Liver (tissue), 3 donors: ENCODE measurements at regions not wholly inside any gene's neighbourhood (a gene's known extent, or its start where the extent isn't known, plus 50 kb on each side); places are given as distances from the start of the nearest gene placed in this dataset.

Experiments
- EGR1 ChIP-seq, 2 donors: IDR thresholded peaks; 2 replicates each; pipeline ENCODE4 v1.6.1; 2016 to 2018; ENCODE audit warnings: antibody characterized with exemption in 2 of 2, low read depth in 2 of 2
- GABPA ChIP-seq, 2 donors: IDR thresholded peaks in 1 of 2; conservative IDR thresholded peaks in 1 of 2; 2 replicates each; pipeline ENCODE4 v1.6.1; 2016; ENCODE audit warnings: antibody characterized with exemption in 2 of 2, mild to moderate bottlenecking in 1 of 2, moderate library complexity in 1 of 2
- HNF4G ChIP-seq: IDR thresholded peaks from 2 replicates; pipeline ENCODE4 v1.6.1; 2016; ENCODE audit warnings: antibody characterized with exemption
- JUND ChIP-seq, 2 donors: IDR thresholded peaks; 2 replicates each; pipeline ENCODE4 v1.6.1; 2016; ENCODE audit warnings: antibody characterized with exemption in 2 of 2
- MAX ChIP-seq: IDR thresholded peaks from 2 replicates; pipeline ENCODE4 v1.6.1; 2016; ENCODE audit warnings: antibody characterized with exemption
- RAD21 ChIP-seq, 2 donors: IDR thresholded peaks; 2 replicates each; pipeline ENCODE4 v1.6.1; 2016; ENCODE audit warnings: antibody characterized with exemption in 2 of 2, mild to moderate bottlenecking in 2 of 2
- REST ChIP-seq: IDR thresholded peaks from 2 replicates; pipeline ENCODE4 v1.6.1; 2016; ENCODE audit warnings: antibody characterized with exemption, mild to moderate bottlenecking
- RXRA ChIP-seq, 2 donors: IDR thresholded peaks; 2 replicates each; pipeline ENCODE4 v1.6.1; 2017 to 2018; ENCODE audit warnings: antibody characterized with exemption in 2 of 2, mild to moderate bottlenecking in 1 of 2
- SP1 ChIP-seq: IDR thresholded peaks from 2 replicates; pipeline ENCODE4 v1.6.1; 2018; ENCODE audit warnings: antibody characterized with exemption, mild to moderate bottlenecking
- TAF1 ChIP-seq: conservative IDR thresholded peaks from 2 replicates; pipeline ENCODE4 v1.6.1; 2016; ENCODE audit warnings: antibody characterized with exemption, mild to moderate bottlenecking
- YY1 ChIP-seq: IDR thresholded peaks from 2 replicates; pipeline ENCODE4 v1.6.1; 2016; ENCODE audit warnings: antibody characterized with exemption, mild to moderate bottlenecking
- TF ChIP-seq, protein P1 (sequence below): fragments of 150-350 bp; IDR thresholded peaks from 2 replicates; pipeline ENCODE4 v1.5.1; 2017; ENCODE audit warnings: improper control_type of control experiment, low read depth, low read length; ENCODE audit not compliant: missing input control
- TF ChIP-seq, protein P2 (sequence below): IDR thresholded peaks from 2 replicates; pipeline ENCODE4 v1.6.1; 2016; ENCODE audit warnings: antibody characterized with exemption
- donor health status: healthy.
- donor health status: healthy.

DNA sequence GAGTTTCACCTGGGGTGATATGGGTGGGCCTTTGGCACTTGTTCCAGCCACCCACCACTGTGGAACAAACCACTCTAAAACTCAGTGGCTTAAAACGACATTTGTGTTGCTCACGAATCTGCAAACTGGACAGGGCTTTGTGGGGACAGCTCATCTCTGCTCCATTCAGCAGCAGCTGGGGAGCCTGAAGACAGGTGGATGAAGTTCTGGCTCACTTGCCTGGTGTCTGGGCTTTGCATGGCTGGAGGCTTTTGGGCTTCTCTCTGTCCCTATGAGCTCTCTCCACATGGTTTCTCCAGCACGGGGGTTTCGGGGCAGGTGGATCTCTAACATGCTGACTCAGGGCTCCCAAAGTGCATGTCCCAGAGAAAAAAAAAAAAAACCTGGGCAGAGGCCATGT, 93.0 kb upstream of the GLI2 start:
- TF ChIP-seq, protein P1, sequence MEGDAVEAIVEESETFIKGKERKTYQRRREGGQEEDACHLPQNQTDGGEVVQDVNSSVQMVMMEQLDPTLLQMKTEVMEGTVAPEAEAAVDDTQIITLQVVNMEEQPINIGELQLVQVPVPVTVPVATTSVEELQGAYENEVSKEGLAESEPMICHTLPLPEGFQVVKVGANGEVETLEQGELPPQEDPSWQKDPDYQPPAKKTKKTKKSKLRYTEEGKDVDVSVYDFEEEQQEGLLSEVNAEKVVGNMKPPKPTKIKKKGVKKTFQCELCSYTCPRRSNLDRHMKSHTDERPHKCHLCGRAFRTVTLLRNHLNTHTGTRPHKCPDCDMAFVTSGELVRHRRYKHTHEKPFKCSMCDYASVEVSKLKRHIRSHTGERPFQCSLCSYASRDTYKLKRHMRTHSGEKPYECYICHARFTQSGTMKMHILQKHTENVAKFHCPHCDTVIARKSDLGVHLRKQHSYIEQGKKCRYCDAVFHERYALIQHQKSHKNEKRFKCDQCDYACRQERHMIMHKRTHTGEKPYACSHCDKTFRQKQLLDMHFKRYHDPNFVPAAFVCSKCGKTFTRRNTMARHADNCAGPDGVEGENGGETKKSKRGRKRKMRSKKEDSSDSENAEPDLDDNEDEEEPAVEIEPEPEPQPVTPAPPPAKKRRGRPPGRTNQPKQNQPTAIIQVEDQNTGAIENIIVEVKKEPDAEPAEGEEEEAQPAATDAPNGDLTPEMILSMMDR: no peak
- no peak for TF ChIP-seq MAX
- TF ChIP-seq SP1: no peak
- no peak for TF ChIP-seq GABPA (IDR thresholded peaks at IDR 0.05 in 1 of 2, conservative IDR thresholded peaks at IDR 0.05 in 1 of 2)
- TF ChIP-seq RXRA (IDR thresholded peaks at IDR 0.05): no peak
- TF ChIP-seq TAF1: no peak
- no peak for TF ChIP-seq EGR1 (IDR thresholded peaks at IDR 0.05; ENCODE audit: low read depth in 2 of 2)
- TF ChIP-seq RAD21 (IDR thresholded peaks at IDR 0.05): no peak
- TF ChIP-seq, protein P2, sequence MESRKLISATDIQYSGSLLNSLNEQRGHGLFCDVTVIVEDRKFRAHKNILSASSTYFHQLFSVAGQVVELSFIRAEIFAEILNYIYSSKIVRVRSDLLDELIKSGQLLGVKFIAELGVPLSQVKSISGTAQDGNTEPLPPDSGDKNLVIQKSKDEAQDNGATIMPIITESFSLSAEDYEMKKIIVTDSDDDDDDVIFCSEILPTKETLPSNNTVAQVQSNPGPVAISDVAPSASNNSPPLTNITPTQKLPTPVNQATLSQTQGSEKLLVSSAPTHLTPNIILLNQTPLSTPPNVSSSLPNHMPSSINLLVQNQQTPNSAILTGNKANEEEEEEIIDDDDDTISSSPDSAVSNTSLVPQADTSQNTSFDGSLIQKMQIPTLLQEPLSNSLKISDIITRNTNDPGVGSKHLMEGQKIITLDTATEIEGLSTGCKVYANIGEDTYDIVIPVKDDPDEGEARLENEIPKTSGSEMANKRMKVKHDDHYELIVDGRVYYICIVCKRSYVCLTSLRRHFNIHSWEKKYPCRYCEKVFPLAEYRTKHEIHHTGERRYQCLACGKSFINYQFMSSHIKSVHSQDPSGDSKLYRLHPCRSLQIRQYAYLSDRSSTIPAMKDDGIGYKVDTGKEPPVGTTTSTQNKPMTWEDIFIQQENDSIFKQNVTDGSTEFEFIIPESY: no peak
- no peak for TF ChIP-seq YY1
- TF ChIP-seq REST: no peak
- TF ChIP-seq HNF4G: no peak
- TF ChIP-seq JUND (IDR thresholded peaks at IDR 0.05): no peak
